Kidney (tissue), 13 donors: ENCODE measurements at regions not wholly inside any gene's neighbourhood (a gene's known extent, or its start where the extent isn't known, plus 50 kb on each side); places are given as distances from the start of the nearest gene placed in this dataset.

Experiments
- DNase-seq, 5 donors: peaks; one replicate each; pipeline ENCODE4 v3.0.0-alpha.2; 2013 to 2020
- FAIRE-seq: peaks from 2 replicates; lab custom pipeline; 2012; peaks lifted over from hg19 to GRCh38; lab: Jason Lieb, UNC
- H3K27ac ChIP-seq, 2 donors: one replicate each; pipeline ENCODE4 v1.7.0; 2013; ENCODE audit warnings: low read depth in 2 of 2, low read length in 2 of 2, inconsistent platforms in 1 of 2
- H3K27me3 ChIP-seq: one replicate; pipeline ENCODE4 v1.7.1; 2013; ENCODE audit warnings: low read length, inconsistent platforms; ENCODE audit not compliant: control insufficient read depth, insufficient read depth
- H3K36me3 ChIP-seq, 3 donors: one replicate each; pipeline versions ENCODE4 v1.7.0 to v1.7.1; 2013; ENCODE audit warnings: low read length in 3 of 3, control low read depth in 1 of 3, inconsistent platforms in 1 of 3; ENCODE audit not compliant: insufficient read depth in 3 of 3, control insufficient read depth in 2 of 3
- H3K4me1 ChIP-seq, 3 donors: one replicate each; pipeline versions ENCODE4 v1.7.0 to v1.7.1; 2013; ENCODE audit warnings: low read length in 3 of 3, inconsistent platforms in 1 of 3, low read depth in 1 of 3; ENCODE audit not compliant: control insufficient read depth in 2 of 3, insufficient read depth in 2 of 3
- H3K4me3 ChIP-seq, 3 donors: one replicate each; pipeline versions ENCODE4 v1.7.0 to v1.8.1; 2013; ENCODE audit warnings: low read length in 3 of 3, control low read depth in 1 of 3, inconsistent platforms in 1 of 3
- H3K9ac ChIP-seq, 3 donors: one replicate each; pipeline versions ENCODE4 v1.7.0 to v1.7.1; 2013; ENCODE audit warnings: low read length in 3 of 3, control low read depth in 1 of 3, inconsistent platforms in 1 of 3
- H3K9me3 ChIP-seq, 3 donors: one replicate each; pipeline versions ENCODE4 v1.7.0 to v1.7.1; 2013; ENCODE audit warnings: low read length in 3 of 3, control low read depth in 1 of 3, inconsistent platforms in 1 of 3; ENCODE audit not compliant: control insufficient read depth in 2 of 3, insufficient read depth in 1 of 3
- intact Hi-C: fragments of 100-400 bp; cut with DNase I; formaldehyde crosslinking; loops from one replicate; pipeline ENCODE4 v1.11.1; 2022
- TF ChIP-seq, protein P1 (sequence below): IDR thresholded peaks from 3 replicates; pipeline ENCODE4 v1.5.1; 2012; ENCODE audit warnings: mild to moderate bottlenecking, moderate library complexity, borderline replicate concordance; ENCODE audit not compliant: insufficient read depth; ENCODE audit errors: extremely low read depth
- donor health status: control.
- donor health status: control.
- donor health status: control.
- donor health status: control.
- donor health status: control.
- donor health status: DM: yes; HTN: yes; CAD: no.
- donor health status: Normal renal cell carcinoma (clear cell type).

DNA sequence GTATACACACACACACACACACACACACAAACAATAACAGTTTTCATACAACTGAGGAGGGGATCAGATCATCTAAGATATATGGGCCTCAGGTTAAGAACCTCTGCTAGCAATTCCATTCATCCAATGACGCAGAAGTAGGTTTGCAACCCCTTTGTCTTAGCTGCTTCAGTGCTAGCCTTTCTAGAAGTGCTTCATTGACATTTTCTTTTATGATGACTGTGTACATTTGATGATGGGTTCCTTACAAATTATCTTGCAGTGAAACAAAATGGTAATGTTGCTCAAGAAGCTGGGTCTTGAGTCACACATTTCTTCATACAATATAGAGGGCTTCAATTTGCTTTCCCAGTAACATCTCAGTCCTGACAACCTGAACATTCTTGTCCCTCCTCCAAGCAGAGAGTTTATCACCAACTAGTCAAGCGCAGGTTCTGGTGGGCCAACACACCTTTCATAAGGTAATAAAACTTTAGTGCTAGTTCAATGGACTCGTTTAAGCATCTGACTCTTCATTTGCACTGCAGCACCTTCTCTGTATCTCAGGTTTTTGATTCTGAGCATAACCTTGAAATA lies 269.5 kb downstream of the CNTN3 start:
- intact Hi-C loops: no loop called here
- H3K9ac ChIP-seq: no peak overlapping the region

DNA sequence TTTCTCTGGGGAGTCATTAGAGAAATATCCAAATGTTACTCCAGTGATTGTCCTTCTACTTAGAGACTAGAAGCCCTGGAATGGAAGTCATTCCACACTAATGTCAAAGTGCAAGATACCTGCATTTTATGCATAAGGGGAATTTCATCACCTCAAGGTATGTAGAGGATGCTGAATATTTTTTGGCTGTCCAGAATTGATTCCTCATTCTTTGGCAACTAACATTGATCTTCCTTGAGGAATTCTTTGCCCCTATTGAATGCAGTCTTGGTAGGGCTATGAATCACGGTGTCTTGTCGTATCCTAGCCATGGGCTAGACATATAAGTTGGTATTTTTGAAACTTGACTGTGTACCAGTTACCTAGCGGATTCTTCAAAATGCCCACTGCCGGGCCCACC lies 271.1 kb downstream of the CNTN3 start:
- Histone ChIP-seq H3K27me3 (no peaks in the 10 kb centered on the region), H3K27ac (no peak overlapping the region), H3K4me3 (no peak overlapping the region), H3K4me1 (no peaks in the 10 kb centered on the region), H3K9ac (no peak overlapping the region), H3K9me3 (no peaks in the 10 kb centered on the region), H3K36me3 (no peaks in the 10 kb centered on the region)
- no peak for FAIRE-seq
- DNase-seq: no peak
- TF ChIP-seq, protein P1, sequence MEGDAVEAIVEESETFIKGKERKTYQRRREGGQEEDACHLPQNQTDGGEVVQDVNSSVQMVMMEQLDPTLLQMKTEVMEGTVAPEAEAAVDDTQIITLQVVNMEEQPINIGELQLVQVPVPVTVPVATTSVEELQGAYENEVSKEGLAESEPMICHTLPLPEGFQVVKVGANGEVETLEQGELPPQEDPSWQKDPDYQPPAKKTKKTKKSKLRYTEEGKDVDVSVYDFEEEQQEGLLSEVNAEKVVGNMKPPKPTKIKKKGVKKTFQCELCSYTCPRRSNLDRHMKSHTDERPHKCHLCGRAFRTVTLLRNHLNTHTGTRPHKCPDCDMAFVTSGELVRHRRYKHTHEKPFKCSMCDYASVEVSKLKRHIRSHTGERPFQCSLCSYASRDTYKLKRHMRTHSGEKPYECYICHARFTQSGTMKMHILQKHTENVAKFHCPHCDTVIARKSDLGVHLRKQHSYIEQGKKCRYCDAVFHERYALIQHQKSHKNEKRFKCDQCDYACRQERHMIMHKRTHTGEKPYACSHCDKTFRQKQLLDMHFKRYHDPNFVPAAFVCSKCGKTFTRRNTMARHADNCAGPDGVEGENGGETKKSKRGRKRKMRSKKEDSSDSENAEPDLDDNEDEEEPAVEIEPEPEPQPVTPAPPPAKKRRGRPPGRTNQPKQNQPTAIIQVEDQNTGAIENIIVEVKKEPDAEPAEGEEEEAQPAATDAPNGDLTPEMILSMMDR: no peak
- intact Hi-C loops: no loop called here

More for the DNA sequence above, 269.5 kb downstream of the CNTN3 start:
- DNase-seq: no peak
- H3K27ac ChIP-seq: no peak overlapping the region
- no peaks in the 10 kb centered on the region for H3K36me3 ChIP-seq
- TF ChIP-seq, protein P1: no peak
- FAIRE-seq: no peak
- H3K4me1 ChIP-seq: no peaks in the 10 kb centered on the region
- H3K4me3 ChIP-seq: no peak overlapping the region
- H3K9me3 ChIP-seq: no peaks in the 10 kb centered on the region
- no peaks in the 10 kb centered on the region for H3K27me3 ChIP-seq

DNA sequence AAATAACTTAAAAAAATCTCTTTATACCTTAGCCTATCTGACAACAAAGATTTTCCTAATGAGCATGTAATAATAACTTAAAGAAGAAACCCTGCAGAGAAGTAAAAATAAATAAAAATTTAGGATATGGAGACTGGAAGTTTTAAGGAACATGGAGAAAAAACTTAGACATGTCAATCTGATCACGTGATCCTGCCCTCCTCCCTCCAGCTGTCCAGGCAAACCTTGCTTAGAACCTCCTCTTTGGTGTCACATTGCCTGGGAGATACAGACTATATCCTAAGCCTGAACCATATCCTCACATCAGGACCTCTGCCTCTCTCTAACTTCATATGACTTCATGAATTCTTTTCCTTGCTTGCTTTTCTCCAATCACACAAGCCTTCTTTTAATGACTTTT lies 275.5 kb downstream of the CNTN3 start:
- Histone ChIP-seq H3K9me3 (no peaks in the 10 kb centered on the region), H3K27me3 (no peaks in the 10 kb centered on the region), H3K4me3 (no peak overlapping the region), H3K9ac (no peak overlapping the region), H3K27ac (no peak overlapping the region), H3K4me1 (no peaks in the 10 kb centered on the region), H3K36me3 (no peaks in the 10 kb centered on the region)
- no peak for DNase-seq
- TF ChIP-seq, protein P1: no peak
- intact Hi-C loops: no loop called here
- no peak for FAIRE-seq

DNA sequence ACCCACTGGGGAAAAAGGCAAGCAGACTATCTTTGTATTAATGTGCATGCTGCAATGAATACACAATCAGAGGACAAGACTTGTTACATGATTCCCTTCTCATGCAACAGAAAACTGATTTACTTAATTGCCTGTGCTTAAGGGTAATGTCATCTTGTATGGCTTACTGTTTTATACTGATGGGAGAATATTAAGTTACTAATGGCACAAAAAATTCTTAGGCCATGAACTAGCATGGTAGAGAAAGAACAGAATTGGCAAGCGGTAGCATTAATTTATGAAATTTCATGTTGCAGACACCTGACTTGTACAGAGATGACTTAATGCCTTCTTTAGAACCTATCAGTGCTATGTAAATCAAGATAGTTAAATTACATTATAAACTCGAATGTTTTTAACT lies 282.3 kb downstream of the CNTN3 start:
- Histone ChIP-seq H3K4me3 (no peak overlapping the region), H3K4me1 (no peaks in the 10 kb centered on the region), H3K27me3 (no peaks in the 10 kb centered on the region), H3K27ac (no peak overlapping the region), H3K36me3 (peaks cover 0 to 2% (median 0%) of the 10 kb centered on the region in 3 donors), H3K9ac (no peak overlapping the region), H3K9me3 (no peaks in the 10 kb centered on the region)
- intact Hi-C loops: no loop called here
- TF ChIP-seq, protein P1: no peak
- FAIRE-seq (no peak), DNase-seq (peak in 2 of 5 donors; percentile 3 to 4)
